HCT116 (cell line): ENCODE measurements at regions not wholly inside any gene's neighbourhood (a gene's known extent, or its start where the extent isn't known, plus 50 kb on each side); places are given as distances from the start of the nearest gene placed in this dataset.

Experiments used
- ATAC-seq: fragments of 200-7000 bp; cut with Tn5 transposase; 2 replicates; pipeline ENCODE4 v1.9.1; 2020; ENCODE audit warnings: mild to moderate bottlenecking, moderate library complexity
- BruUV-seq: library from RNA; stranded (reverse); fragments of 400-500 nt; replicated peaks from 2 replicates; lab custom pipeline; 2021; lab: Mats Ljungman, UMichigan
- CTCF ChIA-PET: fragments of 300-600 bp; sonication (Branson Sonifier 250); formaldehyde crosslinking; loops from one replicate; lab custom pipeline; 2021; ENCODE audit warnings: antibody characterized with exemption; lab: Charles Lee
- POLR2A ChIA-PET: fragments of 300-600, 350-600 bp; sonication (Branson Sonifier 250); formaldehyde crosslinking; loops from one replicate; lab custom pipeline; 2021; ENCODE audit warnings: antibody characterized with exemption; lab: Charles Lee
- RAD21 ChIA-PET, 2 experiments: fragments of 300-600 bp; sonication (Branson Sonifier 250); formaldehyde crosslinking; loops; one replicate each; lab custom pipeline; 2023; ENCODE audit warnings: low total read pairs in 2 of 2; ENCODE audit not compliant: uncharacterized antibody in 2 of 2, unreplicated experiment in 2 of 2, low non-redundant PET in 1 of 2; lab: Charles Lee
- DNase-seq: peaks from one replicate; pipeline ENCODE4 v3.0.0-alpha.2; 2010; ENCODE audit warnings: low read depth, low spot score
- H2AFZ ChIP-seq: fragments of 200-600 bp; shearing (Covaris generic), sonication (generic); 2 replicates; pipeline ENCODE4 v1.6.1; 2017; ENCODE audit warnings: low read depth, mixed run types, mixed read lengths, antibody characterized with exemption, low read length; ENCODE audit not compliant: poor library complexity, severe bottlenecking
- H3K27ac ChIP-seq: 2 replicates; pipeline ENCODE4 v1.5.1; 2012; ENCODE audit warnings: low read depth, low read length
- H3K27me3 ChIP-seq: fragments of 200-600 bp; sonication (generic); 2 replicates; pipeline ENCODE4 v1.6.1; 2016; ENCODE audit warnings: mixed run types, low read length, mixed read lengths; ENCODE audit not compliant: insufficient read depth
- H3K36me3 ChIP-seq, 2 experiments: fragments of 200-500 bp in 1 of 2; fragments of 200-600 bp in 1 of 2; sonication (Bioruptor generic) in 1 of 2; sonication (generic) in 1 of 2; 2 replicates each; pipeline versions ENCODE4 v1.5.1 to v1.6.1; 2014 to 2016; ENCODE audit warnings: low read length in 2 of 2, inconsistent platforms in 1 of 2, mixed read lengths in 1 of 2, mixed run types in 1 of 2; ENCODE audit not compliant: insufficient read depth in 2 of 2, control insufficient read depth in 1 of 2
- H3K4me1 ChIP-seq, 2 experiments: fragments of 200-600 bp in 1 of 2; sonication (generic) in 1 of 2; 2 replicates each; pipeline versions ENCODE4 v1.5.1 to v1.6.1; 2012 to 2017; ENCODE audit warnings: low read length in 2 of 2, inconsistent platforms in 1 of 2, mild to moderate bottlenecking in 1 of 2, mixed read lengths in 1 of 2, mixed run types in 1 of 2, moderate library complexity in 1 of 2; ENCODE audit not compliant: insufficient read depth in 2 of 2, control insufficient read depth in 1 of 2
- H3K4me2 ChIP-seq: fragments of 200-600 bp; sonication (generic); 2 replicates; pipeline ENCODE4 v1.6.1; 2017; ENCODE audit warnings: mixed run types, low read length, mixed read lengths
- H3K4me3 ChIP-seq, 2 experiments: fragments of 200-600 bp in 1 of 2; sonication (generic) in 1 of 2; replicated peaks in 1 of 2; 2 replicates each; pipeline ENCODE4 v1.5.1; 2011 to 2016; ENCODE audit warnings: low read length in 2 of 2, control low read depth in 1 of 2, low read depth in 1 of 2, mild to moderate bottlenecking in 1 of 2, mixed read lengths in 1 of 2, mixed run types in 1 of 2
- H3K79me2 ChIP-seq: fragments of 200-600 bp; sonication (generic); 2 replicates; pipeline ENCODE4 v1.6.1; 2017; ENCODE audit warnings: mild to moderate bottlenecking, mixed run types, low read length, moderate library complexity, mixed read lengths; ENCODE audit not compliant: insufficient read depth
- H3K9ac ChIP-seq: fragments of 200-600 bp; sonication (generic); 2 replicates; pipeline ENCODE4 v1.6.1; 2016; ENCODE audit warnings: low read length, mixed read lengths
- H3K9me2 ChIP-seq: fragments of 200-600 bp; sonication (generic), shearing (Covaris generic); 2 replicates; pipeline ENCODE4 v1.6.1; 2017; ENCODE audit warnings: mixed run types, mild to moderate bottlenecking, moderate library complexity; ENCODE audit not compliant: insufficient read depth
- H3K9me3 ChIP-seq, 2 experiments: fragments of 200-500 bp in 1 of 2; fragments of 200-600 bp in 1 of 2; sonication (Bioruptor generic) in 1 of 2; sonication (generic) in 1 of 2; 2 replicates each; pipeline ENCODE4 v1.6.1; 2014 to 2017; ENCODE audit warnings: low read length in 2 of 2, mixed read lengths in 2 of 2, inconsistent platforms in 1 of 2, low read depth in 1 of 2, mild to moderate bottlenecking in 1 of 2, mixed run types in 1 of 2, moderate library complexity in 1 of 2; ENCODE audit not compliant: control insufficient read depth in 1 of 2, insufficient read depth in 1 of 2
- H4K20me1 ChIP-seq: fragments of 200-600 bp; sonication (generic), shearing (Covaris generic); 2 replicates; pipeline ENCODE4 v1.6.1; 2017; ENCODE audit warnings: mixed run types, mild to moderate bottlenecking, moderate library complexity; ENCODE audit not compliant: insufficient read depth
- ATF3 ChIP-seq: IDR thresholded peaks from 2 replicates; pipeline ENCODE4 v1.6.1; 2012
- CBX3 ChIP-seq: IDR thresholded peaks from 2 replicates; pipeline ENCODE4 v1.6.1; 2012; ENCODE audit warnings: low read depth
- CTCF ChIP-seq, 3 experiments: fragments of 200-600 bp in 1 of 3; sonication (generic) in 1 of 3; IDR thresholded peaks in 2 of 3; conservative IDR thresholded peaks in 1 of 3; 2 replicates each; pipeline ENCODE4 v1.5.1; 2012 to 2017; ENCODE audit warnings: low read depth in 2 of 3, low read length in 2 of 3, antibody characterized with exemption in 1 of 3, borderline replicate concordance in 1 of 3, control low read depth in 1 of 3, mild to moderate bottlenecking in 1 of 3, mixed read lengths in 1 of 3, mixed run types in 1 of 3, moderate library complexity in 1 of 3; ENCODE audit not compliant: insufficient read depth in 1 of 3
- EGR1 ChIP-seq: IDR thresholded peaks from 2 replicates; pipeline ENCODE4 v1.6.1; 2012; ENCODE audit warnings: low read depth
- ELF1 ChIP-seq: IDR thresholded peaks from 2 replicates; pipeline ENCODE4 v1.6.1; 2012; ENCODE audit warnings: low read depth, borderline replicate concordance
- EZH2 ChIP-seq: fragments of 200-600 bp; sonication (generic); IDR thresholded peaks from 2 replicates; pipeline ENCODE4 v1.6.1; 2017; ENCODE audit warnings: antibody characterized with exemption, mixed run types
- EZH2phosphoT487 ChIP-seq: fragments of 200-600 bp; IDR thresholded peaks from 2 replicates; pipeline ENCODE4 v1.6.1; 2018; ENCODE audit warnings: antibody characterized with exemption, borderline replicate concordance
- POLR2A ChIP-seq: IDR thresholded peaks from 2 replicates; pipeline ENCODE4 v1.7.0; 2011; ENCODE audit warnings: borderline replicate concordance; ENCODE audit not compliant: insufficient read depth, insufficient read length; ENCODE audit errors: extremely low read depth
- RAD21 ChIP-seq: IDR thresholded peaks from 2 replicates; pipeline ENCODE4 v1.6.1; 2012; ENCODE audit warnings: low read depth, mild to moderate bottlenecking
- SIN3A ChIP-seq: IDR thresholded peaks from 2 replicates; pipeline ENCODE4 v1.6.1; 2012; ENCODE audit warnings: low read depth
- SP1 ChIP-seq: IDR thresholded peaks from 2 replicates; pipeline ENCODE4 v1.6.1; 2012; ENCODE audit warnings: low read depth
- SRF ChIP-seq: IDR thresholded peaks from 2 replicates; pipeline ENCODE4 v1.6.1; 2012; ENCODE audit warnings: low read depth
- TCF7L2 ChIP-seq: IDR thresholded peaks from 2 replicates; pipeline ENCODE4 v1.7.0; 2011; ENCODE audit warnings: borderline replicate concordance, inconsistent platforms; ENCODE audit not compliant: insufficient read depth, insufficient read length; ENCODE audit errors: extremely low read depth
- YY1 ChIP-seq: IDR thresholded peaks from 2 replicates; pipeline ENCODE4 v1.6.1; 2011; ENCODE audit warnings: low read length, low read depth, moderate library complexity, mild to moderate bottlenecking; ENCODE audit not compliant: insufficient replicate concordance; ENCODE audit errors: extremely low read depth
- ZFX ChIP-seq: fragments of 450-650 bp; IDR thresholded peaks from 2 replicates; pipeline ENCODE4 v1.6.1; 2017
- ZNF274 ChIP-seq: fragments of 200-500 bp; sonication (Bioruptor generic); IDR thresholded peaks from 2 replicates; pipeline ENCODE4 v1.6.1; 2014; ENCODE audit warnings: mild to moderate bottlenecking, low read depth, low read length, inconsistent platforms
- intact Hi-C: fragments of 100-400 bp; cut with micrococcal nuclease; formaldehyde crosslinking; loops from 2 replicates; pipeline ENCODE4 v1.10.0; 2022

- TF ChIP-seq ZNF274 (no peak), POLR2A (no peak), TCF7L2 (no peak), RAD21 (no peak), SRF (no peak), SIN3A (no peak), SP1 (no peak), ZFX (no peak), CBX3 (no peak)
- TF ChIP-seq, all 23 proteins: peak for 0
These were observed 197.1 kb upstream of the FAR2 start (continued) for GRCh38 chr12:28951935-28952334.

- no TSS peak for BruUV-seq
- Histone ChIP-seq H2AFZ (no peak overlapping the region), H3K79me2 (no peaks in the 10 kb centered on the region), H4K20me1 (no peaks in the 10 kb centered on the region), H3K27ac (no peak overlapping the region), H3K27me3 (no peaks in the 10 kb centered on the region), H3K9me2 (no peaks in the 10 kb centered on the region), H3K4me3 (no peak overlapping the region), H3K36me3 (no peaks in the 10 kb centered on the region), H3K4me2 (no peak overlapping the region), H3K9ac (no peak overlapping the region), H3K4me1 (no peaks in the 10 kb centered on the region), H3K9me3 (no peaks in the 10 kb centered on the region)
- ChIA-PET RAD21 (no interaction called here), CTCF (no interaction called here), POLR2A (no interaction called here)
- TF ChIP-seq EGR1, result no peak
- no peak for TF ChIP-seq CTCF (IDR thresholded peaks at IDR 0.05 in 2 of 3, conservative IDR thresholded peaks at IDR 0.05 in 1 of 3; ENCODE audit: borderline replicate concordance in 1 of 3, insufficient read depth in 1 of 3, low read depth in 2 of 3, low read length in 2 of 3)
- TF ChIP-seq ATF3, result no peak
- TF ChIP-seq ELF1, result no peak
- no peak for TF ChIP-seq SRF
- TF ChIP-seq YY1, result no peak
- no peak for TF ChIP-seq EZH2phosphoT487
- TF ChIP-seq SP1, result no peak
- no peak for TF ChIP-seq EZH2
- no peak for TF ChIP-seq RAD21
- no peak for ATAC-seq
- intact Hi-C loops, result no loop called here
- no peak for DNase-seq
These were observed 194.7 kb upstream of the FAR2 start for GRCh38 chr12:28954333-28954732.
